ENCODE measurements at regions not wholly inside any gene's neighbourhood (a gene's known extent, or its start where the extent isn't known, plus 50 kb on each side); places are given as distances from the start of the nearest gene placed in this dataset.
A peak's percentile ranks its signal among the peaks of the same experiment; 100 is the strongest.

GRCh38 chr2:167365216-167365615 is 476.9 kb downstream of the XIRP2 start:
- no peak overlapping the region for H3K27ac ChIP-seq
- DNase-seq = no peak

DNA sequence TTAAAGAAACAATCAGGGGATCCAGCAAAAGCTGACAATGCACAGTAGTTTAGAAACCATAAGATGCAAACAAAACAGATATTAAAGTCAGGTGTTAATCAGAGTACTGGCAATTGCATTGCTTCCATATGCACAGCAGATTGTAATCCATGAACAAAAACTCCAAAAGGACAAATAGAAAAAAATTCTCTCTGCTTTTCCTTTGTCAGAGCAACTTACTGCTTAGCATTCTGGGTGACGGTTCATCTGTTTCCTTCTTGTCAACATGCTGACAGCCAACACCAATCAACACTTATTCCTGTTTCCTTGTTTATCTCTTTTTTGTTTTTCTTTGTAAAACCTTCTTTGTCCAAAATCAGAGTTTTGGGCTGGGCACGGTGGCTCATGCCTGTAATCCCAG is 473.1 kb downstream of the XIRP2 start:
- no peak overlapping the region for H3K4me3 ChIP-seq (ENCODE audit: low read depth, low read length)
- H3K27ac ChIP-seq = no peak overlapping the region
- H3K27me3 ChIP-seq (ENCODE audit: insufficient read depth, low read depth, severe bottlenecking) = no peaks in the 10 kb centered on the region
- no peaks in the 10 kb centered on the region for H3K36me3 ChIP-seq
- DNase-seq = no peak
- H3K9me3 ChIP-seq (ENCODE audit: severe bottlenecking) = no peaks in the 10 kb centered on the region
- TF ChIP-seq CTCF (IDR thresholded peaks at IDR 0.05; ENCODE audit: low read depth, low read length) = no peak

More at GRCh38 chr2:167365216-167365615, 476.9 kb downstream of the XIRP2 start:
- Histone ChIP-seq H3K36me3 (no peaks in the 10 kb centered on the region), H3K4me3 (ENCODE audit: low read depth, low read length) (no peak overlapping the region), H3K9me3 (ENCODE audit: severe bottlenecking) (no peaks in the 10 kb centered on the region), H3K27me3 (ENCODE audit: insufficient read depth, low read depth, severe bottlenecking) (no peaks in the 10 kb centered on the region)
- no peak for TF ChIP-seq CTCF (IDR thresholded peaks at IDR 0.05; ENCODE audit: low read depth, low read length)

GRCh38 chr2:167355821-167356220 is 467.5 kb downstream of the XIRP2 start:
- H3K27me3 ChIP-seq (ENCODE audit: insufficient read depth, low read depth, severe bottlenecking) = no peaks in the 10 kb centered on the region
- no peak overlapping the region for H3K4me3 ChIP-seq (ENCODE audit: low read depth, low read length)
- DNase-seq = no peak

GRCh38 chr2:167353605-167354280 is 465.5 kb downstream of the XIRP2 start:
- Histone ChIP-seq H3K27ac (no peak overlapping the region), H3K36me3 (no peaks in the 10 kb centered on the region), H3K9me3 (ENCODE audit: severe bottlenecking) (no peaks in the 10 kb centered on the region), H3K27me3 (ENCODE audit: insufficient read depth, low read depth, severe bottlenecking) (no peaks in the 10 kb centered on the region), H3K4me3 (ENCODE audit: low read depth, low read length) (no peak overlapping the region)
- DNase-seq = no peak
- no peak for TF ChIP-seq CTCF (IDR thresholded peaks at IDR 0.05; ENCODE audit: low read depth, low read length)

More at GRCh38 chr2:167355821-167356220, 467.5 kb downstream of the XIRP2 start:
- H3K9me3 ChIP-seq (ENCODE audit: severe bottlenecking) = no peaks in the 10 kb centered on the region
- H3K36me3 ChIP-seq = no peaks in the 10 kb centered on the region
- H3K27ac ChIP-seq = no peak overlapping the region
- no peak for TF ChIP-seq CTCF (IDR thresholded peaks at IDR 0.05; ENCODE audit: low read depth, low read length)

DNA sequence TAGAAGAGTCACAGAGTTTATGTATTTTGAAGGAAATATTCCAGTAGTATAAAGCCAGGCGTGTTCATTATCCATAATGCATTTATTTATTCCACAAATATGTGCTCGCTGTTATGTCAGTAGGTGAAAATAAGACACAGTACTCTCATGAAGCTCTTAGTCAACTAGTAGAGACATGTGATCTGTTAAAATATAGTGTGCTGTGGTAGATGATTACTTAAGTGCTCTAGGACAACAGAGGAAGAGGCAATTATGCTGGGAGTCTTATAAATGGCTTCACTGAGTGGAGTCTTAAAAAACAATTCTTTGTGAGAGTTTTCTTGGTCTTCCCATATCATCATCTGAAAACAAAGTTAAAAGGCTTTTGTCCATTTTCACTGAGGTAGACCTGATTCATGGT is 457.3 kb downstream of the XIRP2 start:
- no peak overlapping the region for H3K27ac ChIP-seq
- H3K27me3 ChIP-seq (ENCODE audit: insufficient read depth, low read depth, severe bottlenecking) = no peaks in the 10 kb centered on the region
- H3K36me3 ChIP-seq = no peaks in the 10 kb centered on the region
- no peak for DNase-seq
- H3K4me3 ChIP-seq (ENCODE audit: low read depth, low read length) = no peak overlapping the region
- no peaks in the 10 kb centered on the region for H3K9me3 ChIP-seq (ENCODE audit: severe bottlenecking)
- no peak for TF ChIP-seq CTCF (IDR thresholded peaks at IDR 0.05; ENCODE audit: low read depth, low read length)

- H3K36me3 ChIP-seq = no peaks in the 10 kb centered on the region
- peak; percentile 18; the same call in 1 of the 2 replicates for TF ChIP-seq CTCF (IDR thresholded peaks at IDR 0.05; ENCODE audit: low read depth, low read length)
- no peak overlapping the region for H3K27ac ChIP-seq
- no peaks in the 10 kb centered on the region for H3K27me3 ChIP-seq (ENCODE audit: insufficient read depth, low read depth, severe bottlenecking)
- H3K4me3 ChIP-seq (ENCODE audit: low read depth, low read length) = no peak overlapping the region
- H3K9me3 ChIP-seq (ENCODE audit: severe bottlenecking) = no peaks in the 10 kb centered on the region
- DNase-seq = no peak
Observed at GRCh38 chr2:167342769-167343168, 454.5 kb downstream of the XIRP2 start.

Data from WERI-Rb-1 (cell line).